Upper lobe of left lung (tissue), 4 donors: ENCODE measurements at regions not wholly inside any gene's neighbourhood (a gene's known extent, or its start where the extent isn't known, plus 50 kb on each side); places are given as distances from the start of the nearest gene placed in this dataset.

Experiments used
- POLR2A ChIP-seq, 4 donors: fragments of 450-650 bp; IDR thresholded peaks; one replicate each; pipeline ENCODE4 v1.5.1; 2016 to 2017; ENCODE audit warnings: antibody characterized with exemption in 4 of 4, mild to moderate bottlenecking in 2 of 4
- POLR2AphosphoS5 ChIP-seq, 2 donors: sonication (generic); formaldehyde crosslinking; IDR thresholded peaks; one replicate each; pipeline ENCODE4 v1.5.1; 2017; ENCODE audit warnings: antibody characterized with exemption in 2 of 2

GRCh38 chr13:73720216-73720840 lies 413.9 kb downstream of the KLF12 start:
- TF ChIP-seq POLR2A (IDR thresholded peaks at IDR 0.05), result no peak
- no peak for TF ChIP-seq POLR2AphosphoS5 (IDR thresholded peaks at IDR 0.05)
